GM19397 (cell line): ENCODE measurements at regions not wholly inside any gene's neighbourhood (a gene's known extent, or its start where the extent isn't known, plus 50 kb on each side); places are given as distances from the start of the nearest gene placed in this dataset.
"Not testable (repeated sequence)": the region's sequence is repeated elsewhere in the genome, so short reads cannot be mapped to it uniquely, and the experiment has no call there.

Experiments
- ATAC-seq: cut with Tn5 transposase; IDR thresholded peaks from one replicate; pipeline ENCODE4 v1.9.1; 2021; ENCODE audit warnings: mild to moderate bottlenecking, moderate library complexity; ENCODE audit not compliant: unreplicated experiment

GRCh38 chr2:228369400-228370031 lies 188.0 kb upstream of the SPHKAP start:
- no peak for ATAC-seq

GRCh38 chr2:228367356-228367755 lies 185.9 kb upstream of the SPHKAP start:
- no peak for ATAC-seq

- ATAC-seq: no peak
Observed at GRCh38 chr2:228359473-228359872, 178.0 kb upstream of the SPHKAP start.

GRCh38 chr2:228355897-228356296 lies 174.4 kb upstream of the SPHKAP start:
- ATAC-seq: no peak

- ATAC-seq: not testable (repeated sequence)
Observed at GRCh38 chr2:228352980-228353379, 171.5 kb upstream of the SPHKAP start.

- no peak for ATAC-seq
Observed at GRCh38 chr2:228352048-228352447, 170.6 kb upstream of the SPHKAP start.

GRCh38 chr2:228348516-228349064 lies 167.1 kb upstream of the SPHKAP start:
- ATAC-seq: no peak

GRCh38 chr2:228344531-228344930 lies 163.0 kb upstream of the SPHKAP start:
- ATAC-seq: no peak

GRCh38 chr2:228339525-228339924 lies 158.0 kb upstream of the SPHKAP start:
- ATAC-seq: no peak

- ATAC-seq: no peak
Observed at GRCh38 chr2:228334180-228334579, 152.7 kb upstream of the SPHKAP start.

GRCh38 chr2:228329282-228329681 lies 147.8 kb upstream of the SPHKAP start:
- ATAC-seq: no peak

- ATAC-seq: no peak
Observed at GRCh38 chr2:228321015-228321414, 139.5 kb upstream of the SPHKAP start.

- ATAC-seq: no peak
Observed at GRCh38 chr2:228318218-228318617, 136.7 kb upstream of the SPHKAP start.

- no peak for ATAC-seq
Observed at GRCh38 chr2:228312172-228312571, 130.7 kb upstream of the SPHKAP start.

GRCh38 chr2:228303960-228304359 lies 122.5 kb upstream of the SPHKAP start:
- no peak for ATAC-seq

GRCh38 chr2:228283491-228284171 lies 102.1 kb upstream of the SPHKAP start:
- no peak for ATAC-seq

- no peak for ATAC-seq
Observed at GRCh38 chr2:228282376-228282775, 100.9 kb upstream of the SPHKAP start.

- ATAC-seq: no peak
Observed at GRCh38 chr2:228273159-228273558, 91.7 kb upstream of the SPHKAP start.

- no peak for ATAC-seq
Observed at GRCh38 chr2:228269351-228269750, 87.9 kb upstream of the SPHKAP start.

- no peak for ATAC-seq
Observed at GRCh38 chr2:228268756-228269155, 87.3 kb upstream of the SPHKAP start.

GRCh38 chr2:228268301-228268700 lies 86.8 kb upstream of the SPHKAP start:
- no peak for ATAC-seq

- no peak for ATAC-seq
Observed at GRCh38 chr2:228263156-228263555, 81.7 kb upstream of the SPHKAP start.
